H9 (cell line): ENCODE measurements at regions not wholly inside any gene's neighbourhood (a gene's known extent, or its start where the extent isn't known, plus 50 kb on each side); places are given as distances from the start of the nearest gene placed in this dataset.

Experiments used
- DNase-seq: peaks from one replicate; pipeline ENCODE4 v3.0.0-alpha.2; 2017
- H2AFZ ChIP-seq: one replicate; pipeline ENCODE4 v1.6.1; 2013; ENCODE audit warnings: mild to moderate bottlenecking, low read length, control low read depth, moderate library complexity
- H2AK5ac ChIP-seq: 2 replicates; pipeline ENCODE4 v1.6.1; 2013; ENCODE audit warnings: low read length, control low read depth, mixed read lengths; ENCODE audit not compliant: insufficient read length
- H2BK120ac ChIP-seq: one replicate; pipeline ENCODE4 v1.6.1; 2013; ENCODE audit warnings: low read depth, mild to moderate bottlenecking, low read length, control low read depth, inconsistent platforms; ENCODE audit not compliant: poor library complexity, severe bottlenecking
- H2BK12ac ChIP-seq: 2 replicates; pipeline ENCODE4 v1.6.1; 2013; ENCODE audit warnings: low read length, control low read depth, mixed read lengths, low read depth; ENCODE audit not compliant: insufficient read length
- H2BK15ac ChIP-seq: 2 replicates; pipeline ENCODE4 v1.6.1; 2013; ENCODE audit warnings: low read depth, low read length, control low read depth
- H2BK20ac ChIP-seq: one replicate; pipeline ENCODE4 v1.6.1; 2013; ENCODE audit warnings: low read depth, mild to moderate bottlenecking, low read length, control low read depth, inconsistent platforms; ENCODE audit not compliant: poor library complexity, severe bottlenecking
- H2BK5ac ChIP-seq: 2 replicates; pipeline ENCODE4 v1.6.1; 2013; ENCODE audit warnings: low read length, control low read depth, mixed read lengths; ENCODE audit not compliant: insufficient read length
- H3K14ac ChIP-seq: 2 replicates; pipeline ENCODE4 v1.6.1; 2013; ENCODE audit warnings: low read length, control low read depth; ENCODE audit not compliant: insufficient read depth
- H3K18ac ChIP-seq: 2 replicates; pipeline ENCODE4 v1.6.1; 2013; ENCODE audit warnings: low read depth, mild to moderate bottlenecking, mixed read lengths, low read length, control low read depth; ENCODE audit not compliant: insufficient read length
- H3K23ac ChIP-seq: 2 replicates; pipeline ENCODE4 v1.6.1; 2013; ENCODE audit warnings: low read length, control low read depth, mixed read lengths, low read depth; ENCODE audit not compliant: insufficient read length
- H3K23me2 ChIP-seq: 2 replicates; pipeline ENCODE4 v1.6.1; 2013; ENCODE audit warnings: low read depth, mild to moderate bottlenecking, mixed read lengths, low read length, control low read depth; ENCODE audit not compliant: insufficient read length, poor library complexity, severe bottlenecking
- H3K27ac ChIP-seq: 2 replicates; pipeline ENCODE4 v1.5.1; 2013; ENCODE audit warnings: low read length, control low read depth, mixed read lengths, low read depth; ENCODE audit not compliant: insufficient read length
- H3K27me3 ChIP-seq: 2 replicates; pipeline ENCODE4 v1.6.1; 2013; ENCODE audit warnings: low read length, control low read depth, inconsistent platforms; ENCODE audit not compliant: insufficient read depth
- H3K4ac ChIP-seq: 2 replicates; pipeline ENCODE4 v1.6.1; 2013; ENCODE audit warnings: low read depth, mild to moderate bottlenecking, control low read depth, inconsistent platforms, low read length, moderate library complexity
- H3K4me1 ChIP-seq: 2 replicates; pipeline ENCODE4 v1.6.1; 2013; ENCODE audit warnings: low read length, control low read depth, inconsistent platforms; ENCODE audit not compliant: insufficient read depth
- H3K4me2 ChIP-seq: 2 replicates; pipeline ENCODE4 v1.6.1; 2013; ENCODE audit warnings: low read length, control low read depth, mixed read lengths; ENCODE audit not compliant: insufficient read length, insufficient read depth
- H3K56ac ChIP-seq: 2 replicates; pipeline ENCODE4 v1.6.1; 2013; ENCODE audit warnings: low read depth, mild to moderate bottlenecking, mixed read lengths, low read length, control low read depth; ENCODE audit not compliant: insufficient read length
- H3K79me1 ChIP-seq: 2 replicates; pipeline ENCODE4 v1.6.1; 2013; ENCODE audit warnings: low read depth, mild to moderate bottlenecking, moderate library complexity, low read length, control low read depth, inconsistent platforms; ENCODE audit not compliant: insufficient read depth, poor library complexity, severe bottlenecking
- H3K79me2 ChIP-seq: 2 replicates; pipeline ENCODE4 v1.6.1; 2013; ENCODE audit warnings: low read length, control low read depth, inconsistent platforms; ENCODE audit not compliant: insufficient read depth
- H3K9ac ChIP-seq: 2 replicates; pipeline ENCODE4 v1.6.1; 2013; ENCODE audit warnings: low read length, control low read depth, mixed read lengths; ENCODE audit not compliant: insufficient read length; ENCODE audit errors: extremely low read depth
- H3K9me3 ChIP-seq: one replicate; pipeline ENCODE4 v1.6.1; 2013; ENCODE audit warnings: low read depth, low read length, inconsistent platforms; ENCODE audit not compliant: control insufficient read depth
- H3T11ph ChIP-seq: one replicate; pipeline ENCODE4 v1.6.1; 2013; ENCODE audit warnings: mild to moderate bottlenecking, low read length, control low read depth, inconsistent platforms
- H4K20me1 ChIP-seq: one replicate; pipeline ENCODE4 v1.6.1; 2013; ENCODE audit not compliant: control insufficient read depth, insufficient read length, insufficient read depth
- H4K5ac ChIP-seq: 2 replicates; pipeline ENCODE4 v1.6.1; 2013; ENCODE audit warnings: low read depth, mild to moderate bottlenecking, mixed read lengths, low read length, control low read depth; ENCODE audit not compliant: insufficient read length
- H4K8ac ChIP-seq: replicated peaks from 2 replicates; pipeline ENCODE4 v1.6.1; 2013; ENCODE audit warnings: low read length, control low read depth, mixed read lengths, low read depth; ENCODE audit not compliant: insufficient read length
- H4K91ac ChIP-seq: 2 replicates; pipeline ENCODE4 v1.6.1; 2013; ENCODE audit warnings: low read depth, mild to moderate bottlenecking, moderate library complexity, mixed read lengths, low read length, control low read depth; ENCODE audit not compliant: insufficient read length
- H3K27ac Mint-ChIP-seq, 3 experiments: 2 replicates in 2 of 3; 3 replicates in 1 of 3; pipeline ENCODE4 v1.8.0; 2020 to 2021; ENCODE audit warnings: mixed read lengths in 3 of 3, mild to moderate bottlenecking in 1 of 3, moderate library complexity in 1 of 3
- H3K27me3 Mint-ChIP-seq: 2 replicates; pipeline ENCODE4 v1.8.0; 2021; ENCODE audit warnings: low read depth, mild to moderate bottlenecking, moderate library complexity, mixed read lengths
- H3K36me3 Mint-ChIP-seq, 3 experiments: 2 replicates in 2 of 3; 3 replicates in 1 of 3; pipeline ENCODE4 v1.8.0; 2020 to 2021; ENCODE audit warnings: low read depth in 3 of 3, mixed read lengths in 3 of 3; ENCODE audit not compliant: insufficient read depth in 1 of 3
- H3K4me1 Mint-ChIP-seq, 2 experiments: 2 replicates each; pipeline ENCODE4 v1.8.0; 2020; ENCODE audit warnings: mixed read lengths in 2 of 2
- H3K4me3 Mint-ChIP-seq, 2 experiments: 2 replicates in 1 of 2; 3 replicates in 1 of 2; pipeline ENCODE4 v1.8.0; 2020 to 2021; ENCODE audit warnings: mild to moderate bottlenecking in 2 of 2, mixed read lengths in 2 of 2, moderate library complexity in 1 of 2
- H3K9me3 Mint-ChIP-seq, 2 experiments: 2 replicates in 1 of 2; 3 replicates in 1 of 2; pipeline ENCODE4 v1.8.0; 2020; ENCODE audit warnings: mild to moderate bottlenecking in 2 of 2, mixed read lengths in 2 of 2, moderate library complexity in 1 of 2
- CTCF ChIP-seq: fragments of 200-600 bp; sonication (generic); conservative IDR thresholded peaks from 3 replicates; pipeline ENCODE4 v1.8.0; 2021; ENCODE audit warnings: antibody characterized with exemption, mild to moderate bottlenecking
- WGBS: extraction: QIAGEN DNeasy Blood & Tissue Kit; methylation state at CpG from one replicate; pipeline ENCODE4 v1.1.7; 2013; ENCODE audit warnings: missing lambda C conversion rate, low lambda C conversion rate, mixed read lengths; ENCODE audit not compliant: insufficient read length; ENCODE audit errors: extremely low coverage; 5-methylcytosine and 5-hydroxymethylcytosine counted together

- H4K20me1 ChIP-seq, result no peaks in the 10 kb centered on the region
- no peak for DNase-seq
- H3K9ac ChIP-seq, result no peak overlapping the region
- no peak overlapping the region for H4K5ac ChIP-seq
- no peak overlapping the region for H3K18ac ChIP-seq
- no peaks in the 10 kb centered on the region for H3K4me1 ChIP-seq
- no peak overlapping the region for H2BK12ac ChIP-seq
- H3K23ac ChIP-seq, result no peak overlapping the region
- H3T11ph ChIP-seq, result no peak overlapping the region
- Mint-ChIP-seq H3K36me3 (no peaks in the 10 kb centered on the region; a peak in 1 of 7 replicates), H3K9me3 (no peaks in the 10 kb centered on the region), H3K27ac (no peak overlapping the region), H3K27me3 (no peaks in the 10 kb centered on the region), H3K4me1 (no peaks in the 10 kb centered on the region), H3K4me3 (no peak overlapping the region)
- H3K79me1 ChIP-seq, result no peaks in the 10 kb centered on the region
- no peak overlapping the region for H2AFZ ChIP-seq
- no peak overlapping the region for H3K27ac ChIP-seq
- no peaks in the 10 kb centered on the region for H3K9me3 ChIP-seq
- H3K14ac ChIP-seq, result no peak overlapping the region
- no peaks in the 10 kb centered on the region for H3K23me2 ChIP-seq
- no peaks in the 10 kb centered on the region for H3K79me2 ChIP-seq
- H3K4me2 ChIP-seq, result no peak overlapping the region
- H4K91ac ChIP-seq, result no peak overlapping the region
- H2BK5ac ChIP-seq, result no peak overlapping the region
- no peak overlapping the region for H2BK20ac ChIP-seq
- H4K8ac ChIP-seq, result no peak overlapping the region
- no CpG with 5 or more reads among the region's 1 CpG for WGBS
- no peak overlapping the region for H2BK120ac ChIP-seq
- H2AK5ac ChIP-seq, result no peak overlapping the region
- TF ChIP-seq CTCF, result no peak
- H3K27me3 ChIP-seq, result no peaks in the 10 kb centered on the region
- H3K56ac ChIP-seq, result no peak overlapping the region
- H2BK15ac ChIP-seq, result no peak overlapping the region
- no peak overlapping the region for H3K4ac ChIP-seq
Measured at GRCh38 chr6:113522376-113522775, 334.8 kb upstream of the MARCKS start.
